ENCODE measurements at regions not wholly inside any gene's neighbourhood (a gene's known extent, or its start where the extent isn't known, plus 50 kb on each side); places are given as distances from the start of the nearest gene placed in this dataset.

DNA sequence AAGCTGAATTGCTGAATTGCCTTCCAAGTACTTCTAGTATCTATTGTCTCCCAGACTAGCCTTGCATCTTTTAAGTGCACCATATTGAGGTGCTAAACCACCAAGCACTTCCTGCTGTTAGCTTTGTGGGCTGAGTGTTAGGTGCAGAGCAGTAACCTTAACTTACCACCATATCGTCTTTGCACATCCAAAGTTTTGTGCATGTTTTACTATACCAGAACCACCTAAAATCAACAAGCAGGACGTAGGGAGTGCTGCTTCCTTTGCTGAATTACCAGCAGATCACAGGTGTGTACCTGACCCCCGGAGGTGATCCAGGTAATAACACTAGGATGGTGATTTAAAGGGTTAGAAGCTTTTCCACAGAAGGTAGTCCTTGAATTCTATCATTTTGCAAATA, 359.9 kb upstream of the HNRNPA3 start:
- H3K4me3 Mint-ChIP-seq (ENCODE audit: unreplicated experiment), result no peak overlapping the region
- no peak for DNase-seq (ENCODE audit: low spot score)
- H3K27ac Mint-ChIP-seq (ENCODE audit: unreplicated experiment), result no peak overlapping the region

DNA sequence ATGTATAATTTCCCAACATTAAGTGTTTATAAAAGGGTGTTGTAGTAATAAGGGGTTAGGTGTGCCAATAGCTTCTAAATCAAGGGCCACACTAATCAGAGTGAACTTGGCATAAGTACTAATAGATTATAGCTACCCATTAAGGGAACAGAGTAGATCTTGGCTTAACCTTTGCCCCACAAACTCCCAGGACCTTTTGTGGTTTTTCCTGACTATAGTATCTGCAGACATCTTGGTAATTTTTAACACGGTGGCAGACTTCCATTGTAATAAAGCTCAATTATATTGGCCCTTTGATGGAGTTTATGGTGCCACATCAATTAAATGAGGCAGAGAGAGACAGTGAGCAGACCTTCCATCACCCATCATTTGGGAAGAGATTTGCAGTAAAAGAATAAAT, 358.5 kb upstream of the HNRNPA3 start:
- no peaks in the 10 kb centered on the region for H3K27me3 Mint-ChIP-seq (ENCODE audit: unreplicated experiment)
- no peak overlapping the region for H3K27ac Mint-ChIP-seq (ENCODE audit: unreplicated experiment)
- H3K4me1 Mint-ChIP-seq (ENCODE audit: unreplicated experiment), result peaks cover 2% of the 10 kb centered on the region

More for the DNA sequence above, 359.9 kb upstream of the HNRNPA3 start:
- Mint-ChIP-seq H3K27me3 (ENCODE audit: unreplicated experiment) (peaks cover 1% of the 10 kb centered on the region), H3K4me1 (ENCODE audit: unreplicated experiment) (peaks cover 2% of the 10 kb centered on the region), H3K9me3 (ENCODE audit: unreplicated experiment) (no peaks in the 10 kb centered on the region), H3K36me3 (ENCODE audit: low read depth, unreplicated experiment) (no peaks in the 10 kb centered on the region)
- TF ChIP-seq, protein P1, sequence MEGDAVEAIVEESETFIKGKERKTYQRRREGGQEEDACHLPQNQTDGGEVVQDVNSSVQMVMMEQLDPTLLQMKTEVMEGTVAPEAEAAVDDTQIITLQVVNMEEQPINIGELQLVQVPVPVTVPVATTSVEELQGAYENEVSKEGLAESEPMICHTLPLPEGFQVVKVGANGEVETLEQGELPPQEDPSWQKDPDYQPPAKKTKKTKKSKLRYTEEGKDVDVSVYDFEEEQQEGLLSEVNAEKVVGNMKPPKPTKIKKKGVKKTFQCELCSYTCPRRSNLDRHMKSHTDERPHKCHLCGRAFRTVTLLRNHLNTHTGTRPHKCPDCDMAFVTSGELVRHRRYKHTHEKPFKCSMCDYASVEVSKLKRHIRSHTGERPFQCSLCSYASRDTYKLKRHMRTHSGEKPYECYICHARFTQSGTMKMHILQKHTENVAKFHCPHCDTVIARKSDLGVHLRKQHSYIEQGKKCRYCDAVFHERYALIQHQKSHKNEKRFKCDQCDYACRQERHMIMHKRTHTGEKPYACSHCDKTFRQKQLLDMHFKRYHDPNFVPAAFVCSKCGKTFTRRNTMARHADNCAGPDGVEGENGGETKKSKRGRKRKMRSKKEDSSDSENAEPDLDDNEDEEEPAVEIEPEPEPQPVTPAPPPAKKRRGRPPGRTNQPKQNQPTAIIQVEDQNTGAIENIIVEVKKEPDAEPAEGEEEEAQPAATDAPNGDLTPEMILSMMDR (IDR thresholded peaks at IDR 0.05; ENCODE audit: unreplicated experiment), result no peak

DNA sequence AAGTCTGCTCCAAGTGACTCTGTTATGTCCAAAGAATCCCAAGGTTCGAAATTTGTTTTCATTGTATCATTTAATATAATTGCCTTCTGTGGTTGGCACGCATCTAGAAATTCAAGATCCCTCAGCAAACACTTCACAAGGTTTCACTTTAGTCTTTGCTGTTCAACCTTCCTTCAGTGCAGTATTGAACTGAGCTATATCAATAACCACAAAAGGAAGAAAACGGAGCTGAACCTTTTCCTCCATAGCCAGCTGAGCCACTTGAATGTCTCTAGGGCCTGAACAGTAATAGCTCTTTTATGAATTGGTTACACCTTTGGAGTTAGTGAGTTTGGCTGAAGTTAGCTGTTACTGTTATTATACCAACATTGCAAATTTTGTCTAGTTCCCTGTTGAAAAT, 357.7 kb upstream of the HNRNPA3 start:
- Mint-ChIP-seq H3K27ac (ENCODE audit: unreplicated experiment) (no peak overlapping the region), H3K4me3 (ENCODE audit: unreplicated experiment) (no peak overlapping the region), H3K36me3 (ENCODE audit: low read depth, unreplicated experiment) (no peaks in the 10 kb centered on the region), H3K4me1 (ENCODE audit: unreplicated experiment) (peaks cover 2% of the 10 kb centered on the region), H3K9me3 (ENCODE audit: unreplicated experiment) (no peaks in the 10 kb centered on the region), H3K27me3 (ENCODE audit: unreplicated experiment) (no peaks in the 10 kb centered on the region)
- TF ChIP-seq, protein P1 (IDR thresholded peaks at IDR 0.05; ENCODE audit: unreplicated experiment), result no peak
- no peak for DNase-seq (ENCODE audit: low spot score)

More for the DNA sequence above, 358.5 kb upstream of the HNRNPA3 start:
- Mint-ChIP-seq H3K36me3 (ENCODE audit: low read depth, unreplicated experiment) (no peaks in the 10 kb centered on the region), H3K4me3 (ENCODE audit: unreplicated experiment) (no peak overlapping the region), H3K9me3 (ENCODE audit: unreplicated experiment) (no peaks in the 10 kb centered on the region)
- DNase-seq (ENCODE audit: low spot score), result no peak
- TF ChIP-seq, protein P1 (IDR thresholded peaks at IDR 0.05; ENCODE audit: unreplicated experiment), result no peak

DNA sequence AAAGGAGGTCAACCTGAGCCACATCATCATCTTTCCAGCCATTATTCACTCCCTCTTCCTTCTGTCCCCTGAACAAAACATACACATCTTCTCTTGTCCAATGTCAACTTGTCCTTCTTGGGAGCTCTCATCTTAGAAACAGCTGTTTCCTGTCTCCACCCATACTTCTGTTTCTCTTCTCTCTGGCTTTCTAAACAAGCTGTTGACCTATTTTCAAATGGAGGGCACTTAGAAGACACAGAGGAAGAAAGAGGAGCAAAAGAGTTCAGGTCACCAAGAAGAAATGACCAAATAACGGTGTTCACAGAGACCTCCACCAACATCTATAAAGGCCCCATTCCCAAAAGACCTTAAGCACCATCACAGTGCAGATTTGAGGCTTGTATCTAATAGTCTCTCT, 355.9 kb upstream of the HNRNPA3 start:
- no peaks in the 10 kb centered on the region for H3K36me3 Mint-ChIP-seq (ENCODE audit: low read depth, unreplicated experiment)
- H3K27me3 Mint-ChIP-seq (ENCODE audit: unreplicated experiment), result no peaks in the 10 kb centered on the region
- no peak overlapping the region for H3K27ac Mint-ChIP-seq (ENCODE audit: unreplicated experiment)
- peaks cover 2% of the 10 kb centered on the region for H3K4me1 Mint-ChIP-seq (ENCODE audit: unreplicated experiment)
- no peaks in the 10 kb centered on the region for H3K9me3 Mint-ChIP-seq (ENCODE audit: unreplicated experiment)
- no peak overlapping the region for H3K4me3 Mint-ChIP-seq (ENCODE audit: unreplicated experiment)
- no peak for DNase-seq (ENCODE audit: low spot score)
- TF ChIP-seq, protein P1 (IDR thresholded peaks at IDR 0.05; ENCODE audit: unreplicated experiment), result no peak

DNA sequence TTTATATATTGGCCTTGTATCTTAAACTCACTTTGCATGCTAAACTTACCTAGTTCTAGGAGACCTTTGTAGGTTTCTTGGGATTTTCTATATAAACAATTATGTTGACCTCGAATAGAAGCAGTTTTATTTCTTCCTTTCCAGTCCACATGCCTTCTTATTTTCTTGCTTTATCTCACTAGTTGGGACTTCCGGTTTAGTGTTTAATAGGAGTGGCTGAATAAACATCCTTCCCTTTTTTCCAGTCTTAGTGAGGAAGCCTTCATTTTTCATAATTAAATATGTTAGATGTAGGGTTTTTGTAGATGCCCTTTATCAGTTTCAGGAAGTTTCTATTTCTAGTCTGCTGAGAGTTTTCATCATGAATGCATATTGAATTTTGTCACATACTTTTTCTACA, 347.3 kb upstream of the HNRNPA3 start:
- TF ChIP-seq, protein P1 (IDR thresholded peaks at IDR 0.05; ENCODE audit: unreplicated experiment), result no peak
- Mint-ChIP-seq H3K4me3 (ENCODE audit: unreplicated experiment) (no peak overlapping the region), H3K27me3 (ENCODE audit: unreplicated experiment) (no peaks in the 10 kb centered on the region), H3K27ac (ENCODE audit: unreplicated experiment) (no peak overlapping the region), H3K4me1 (ENCODE audit: unreplicated experiment) (no peaks in the 10 kb centered on the region), H3K9me3 (ENCODE audit: unreplicated experiment) (no peaks in the 10 kb centered on the region), H3K36me3 (ENCODE audit: low read depth, unreplicated experiment) (no peaks in the 10 kb centered on the region)
- DNase-seq (ENCODE audit: low spot score), result no peak
